Heart left ventricle (tissue), 16 donors: ENCODE measurements at regions not wholly inside any gene's neighbourhood (a gene's known extent, or its start where the extent isn't known, plus 50 kb on each side); places are given as distances from the start of the nearest gene placed in this dataset.

Source experiments
- ATAC-seq, 4 donors: fragments of 200-7000 bp; cut with Tn5 transposase; one replicate each; pipeline ENCODE4 v1.9.1; 2020 to 2022; ENCODE audit warnings: moderate library complexity in 4 of 4, mild to moderate bottlenecking in 3 of 4, moderate number of reproducible peaks in 1 of 4
- DNase-seq, 5 donors: peaks; one replicate each; pipeline ENCODE4 v3.0.0-alpha.2; 2020
- H3K27ac ChIP-seq, 12 donors: fragments of 200-600 bp; sonication (generic) in 4 of 12; one replicate each; pipeline versions ENCODE4 v1.5.0 to v1.8.0; 2016 to 2022; ENCODE audit warnings: mild to moderate bottlenecking in 2 of 12
- H3K27me3 ChIP-seq, 9 donors: fragments of 200-600 bp; sonication (generic) in 2 of 9; one replicate each; pipeline versions ENCODE4 v1.5.1 to v1.8.0; 2016 to 2022; ENCODE audit warnings: mild to moderate bottlenecking in 3 of 9
- H3K36me3 ChIP-seq, 9 donors: fragments of 200-600 bp; sonication (generic) in 2 of 9; one replicate each; pipeline versions ENCODE4 v1.5.0 to v1.8.0; 2018 to 2022; ENCODE audit warnings: mild to moderate bottlenecking in 2 of 9
- H3K4me1 ChIP-seq, 12 donors: fragments of 200-600 bp; sonication (generic) in 4 of 12; one replicate each; pipeline versions ENCODE4 v1.5.0 to v1.8.0; 2016 to 2022; ENCODE audit warnings: mild to moderate bottlenecking in 3 of 12
- H3K4me3 ChIP-seq, 12 donors: fragments of 200-600 bp; sonication (generic) in 4 of 12; one replicate each; pipeline versions ENCODE4 v1.5.0 to v1.8.0; 2017 to 2022; ENCODE audit warnings: mild to moderate bottlenecking in 9 of 12, moderate library complexity in 4 of 12
- H3K9me3 ChIP-seq, 12 donors: fragments of 200-600 bp; sonication (generic) in 4 of 12; one replicate each; pipeline versions ENCODE4 v1.5.0 to v1.8.0; 2016 to 2022; ENCODE audit warnings: mild to moderate bottlenecking in 1 of 12
- CTCF ChIP-seq, 12 donors: fragments of 200-600 bp; sonication (generic) in 4 of 12; IDR thresholded peaks; one replicate each; pipeline versions ENCODE4 v1.5.0 to v1.8.0; 2018 to 2022; ENCODE audit warnings: antibody characterized with exemption in 12 of 12, mild to moderate bottlenecking in 5 of 12
- POLR2A ChIP-seq, 2 donors: fragments of 450-650 bp; IDR thresholded peaks; one replicate each; pipeline ENCODE4 v1.6.1; 2017; ENCODE audit warnings: antibody characterized with exemption in 2 of 2, mild to moderate bottlenecking in 2 of 2, moderate library complexity in 2 of 2
- WGBS, 4 donors: extraction: QIAGEN DNeasy Blood & Tissue Kit in 2 of 4; methylation state at CpG; one replicate each; pipeline versions ENCODE4 v1.1.5 to v1.1.7; 2013 to 2018; 5-methylcytosine and 5-hydroxymethylcytosine counted together
- intact Hi-C, 10 donors: fragments of 100-400 bp; cut with DNase I; formaldehyde crosslinking; loops; one replicate each; pipeline versions ENCODE4 v1.11.1 to v1.14.2; 2022
- donor health status: ischemic (EF 13 %, LVEDD 7.1; RV severe dilation, severe dysfunction).
- donor health status: healthy with polysubstance abuse.
- donor health status: DM: no; HTN: yes; CAD: no.
- donor health status: DM: no; HTN: no; CAD: no.
- donor health status: ischemic (EF 25% LVEDD 6.9; RV normal size, moderate dysfunction).
- donor health status: ischemic (EF 25% LVEDD 5.7; RV mildly dilated, moderate dysfunction).
- donor health status: healthy.
- donor health status: DM: yes; HTN: yes; CAD: no.
- donor health status: ischemic (EF 35%, LVEDD 5.7; RV mildly dilated, moderate dysfunction).
- donor health status: nonischemic (EF 11% LVEDD 7.7; RV severe dilation, severe dysfunction).
- donor health status: DM: yes; HTN: yes; CAD: no.
- donor health status: PGD.
- donor health status: ischemic (EF 29% LVEDD 5.4; RV normal size, mild dysfunction).
- donor health status: nonischemic (EF 23%, LVEDD 6.1; RV moderate dilation, normal function).

DNA sequence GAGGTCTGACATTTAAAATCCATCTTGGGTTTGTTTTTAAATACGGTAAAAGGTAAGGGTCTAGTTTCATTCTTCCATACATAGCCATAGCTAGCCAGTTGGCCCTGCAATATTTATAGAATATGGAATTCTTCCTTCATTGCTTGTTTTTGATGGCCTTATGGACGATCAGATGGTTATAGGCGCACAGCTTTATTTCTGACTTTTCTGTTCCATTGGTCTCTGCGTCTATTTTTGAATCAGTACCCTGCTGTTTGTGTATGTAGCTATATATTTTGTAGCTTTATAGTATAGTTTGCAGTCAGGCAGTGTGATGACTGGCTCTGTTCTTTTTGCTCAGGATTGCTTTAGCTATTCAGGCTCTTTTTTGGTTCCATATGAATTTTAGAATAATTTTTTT lies 366.8 kb upstream of the MIS18BP1 start:
- WGBS, 4 donors = 75 to 88% (median 82%) methylated on average over 4 of the region's 4 CpGs
- TF ChIP-seq CTCF (IDR thresholded peaks at IDR 0.05) (no peak), POLR2A (IDR thresholded peaks at IDR 0.05) (no peak)
- no peak overlapping the region for H3K4me3 ChIP-seq
- ATAC-seq (no peak), DNase-seq (no peak)
- H3K27ac ChIP-seq = no peak overlapping the region
- H3K27me3 ChIP-seq = no peaks in the 10 kb centered on the region
- intact Hi-C loops = no loop called here
- H3K9me3 ChIP-seq = peaks cover 0 to 3% (median 0%) of the 10 kb centered on the region in 12 donors
- H3K36me3 ChIP-seq = no peaks in the 10 kb centered on the region
- H3K4me1 ChIP-seq = no peaks in the 10 kb centered on the region

- TF ChIP-seq POLR2A (IDR thresholded peaks at IDR 0.05) (no peak), CTCF (IDR thresholded peaks at IDR 0.05) (peak in 2 of 12 donors; percentile 10 to 21)
- no peaks in the 10 kb centered on the region for H3K4me1 ChIP-seq
- DNase-seq (no peak), ATAC-seq (no peak)
- 14 to 38% (median 31%) methylated on average over 1 of the region's 1 CpG for WGBS, 4 donors
- H3K27ac ChIP-seq = no peak overlapping the region
- no peak overlapping the region for H3K4me3 ChIP-seq
- H3K36me3 ChIP-seq = no peaks in the 10 kb centered on the region
- H3K9me3 ChIP-seq = peaks cover 0 to 5% (median 0%) of the 10 kb centered on the region in 12 donors
- no peaks in the 10 kb centered on the region for H3K27me3 ChIP-seq
- intact Hi-C loops = no loop called here
Observed at GRCh38 chr14:45610318-45610717, 357.3 kb upstream of the MIS18BP1 start.

GRCh38 chr14:45587142-45587541 lies 334.1 kb upstream of the MIS18BP1 start:
- Histone ChIP-seq H3K4me3 (no peak overlapping the region), H3K4me1 (no peaks in the 10 kb centered on the region), H3K27me3 (no peaks in the 10 kb centered on the region), H3K36me3 (no peaks in the 10 kb centered on the region), H3K9me3 (peaks cover 0 to 30% (median 2%) of the 10 kb centered on the region in 12 donors), H3K27ac (peak overlapping the region in 1 of 12 donors; percentile 58)
- DNase-seq (no peak), ATAC-seq (no peak)
- WGBS, 4 donors = 65 to 80% (median 72%) methylated on average over 3 of the region's 3 CpGs
- TF ChIP-seq POLR2A (IDR thresholded peaks at IDR 0.05) (no peak), CTCF (IDR thresholded peaks at IDR 0.05) (no peak)
- intact Hi-C loops = no loop called here

GRCh38 chr14:45559626-45560025 lies 306.6 kb upstream of the MIS18BP1 start:
- Histone ChIP-seq H3K4me1 (no peaks in the 10 kb centered on the region), H3K27ac (no peak overlapping the region), H3K36me3 (no peaks in the 10 kb centered on the region), H3K4me3 (no peak overlapping the region), H3K9me3 (no peaks in the 10 kb centered on the region), H3K27me3 (no peaks in the 10 kb centered on the region)
- WGBS, 4 donors = 72 to 86% (median 80%) methylated on average over 5 of the region's 5 CpGs
- no peak for ATAC-seq
- TF ChIP-seq CTCF (IDR thresholded peaks at IDR 0.05) = no peak
- TF ChIP-seq POLR2A (IDR thresholded peaks at IDR 0.05) = no peak
- intact Hi-C loops = no loop called here
- DNase-seq = no peak
